ENCODE measurements at regions not wholly inside any gene's neighbourhood (a gene's known extent, or its start where the extent isn't known, plus 50 kb on each side); places are given as distances from the start of the nearest gene placed in this dataset.

DNA sequence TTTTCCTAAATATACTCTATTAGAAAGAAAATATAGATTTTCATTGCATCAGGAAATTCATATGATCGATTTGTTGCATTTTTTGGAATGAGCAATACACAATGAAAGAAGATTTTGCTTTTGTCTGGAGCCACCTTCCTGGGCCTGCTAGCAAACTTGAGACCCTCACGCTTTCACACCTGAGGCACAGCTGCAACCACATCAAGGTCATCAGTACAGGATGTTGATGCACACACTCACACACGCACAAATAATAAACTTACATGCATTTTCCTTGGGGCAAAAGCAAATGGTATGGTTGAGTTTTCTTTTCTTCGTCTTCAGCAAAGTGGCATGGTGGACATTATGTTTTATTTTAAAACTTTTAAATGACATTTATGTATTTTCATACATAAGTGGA lies 64.8 kb upstream of the SATB1 start:
- Histone ChIP-seq H3K79me2 (ENCODE audit: low read depth) (no peaks in the 10 kb centered on the region), H3K27ac (no peak overlapping the region), H3K9ac (no peak overlapping the region), H3K4me1 (no peaks in the 10 kb centered on the region), H4K20me1 (ENCODE audit: low read depth) (no peaks in the 10 kb centered on the region), H3K36me3 (no peaks in the 10 kb centered on the region), H3K9me3 (ENCODE audit: low read depth) (no peaks in the 10 kb centered on the region), H3K27me3 (no peaks in the 10 kb centered on the region), H2AFZ (replicated peaks) (no peak overlapping the region), H3F3A (ENCODE audit: low read depth) (no peaks in the 10 kb centered on the region), H3K4me3 (no peak overlapping the region), H3K4me2 (no peak overlapping the region)
- H3K27ac Mint-ChIP-seq = no peak overlapping the region
- TF ChIP-seq EZH2 (IDR thresholded peaks at IDR 0.05) = no peak
- TF ChIP-seq, protein P1, sequence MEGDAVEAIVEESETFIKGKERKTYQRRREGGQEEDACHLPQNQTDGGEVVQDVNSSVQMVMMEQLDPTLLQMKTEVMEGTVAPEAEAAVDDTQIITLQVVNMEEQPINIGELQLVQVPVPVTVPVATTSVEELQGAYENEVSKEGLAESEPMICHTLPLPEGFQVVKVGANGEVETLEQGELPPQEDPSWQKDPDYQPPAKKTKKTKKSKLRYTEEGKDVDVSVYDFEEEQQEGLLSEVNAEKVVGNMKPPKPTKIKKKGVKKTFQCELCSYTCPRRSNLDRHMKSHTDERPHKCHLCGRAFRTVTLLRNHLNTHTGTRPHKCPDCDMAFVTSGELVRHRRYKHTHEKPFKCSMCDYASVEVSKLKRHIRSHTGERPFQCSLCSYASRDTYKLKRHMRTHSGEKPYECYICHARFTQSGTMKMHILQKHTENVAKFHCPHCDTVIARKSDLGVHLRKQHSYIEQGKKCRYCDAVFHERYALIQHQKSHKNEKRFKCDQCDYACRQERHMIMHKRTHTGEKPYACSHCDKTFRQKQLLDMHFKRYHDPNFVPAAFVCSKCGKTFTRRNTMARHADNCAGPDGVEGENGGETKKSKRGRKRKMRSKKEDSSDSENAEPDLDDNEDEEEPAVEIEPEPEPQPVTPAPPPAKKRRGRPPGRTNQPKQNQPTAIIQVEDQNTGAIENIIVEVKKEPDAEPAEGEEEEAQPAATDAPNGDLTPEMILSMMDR (IDR thresholded peaks at IDR 0.05) = no peak
- no peak for TF ChIP-seq EZH2phosphoT487 (IDR thresholded peaks at IDR 0.05)
- H3K36me3 Mint-ChIP-seq = no peaks in the 10 kb centered on the region
- H3K9me3 Mint-ChIP-seq = no peaks in the 10 kb centered on the region
- DNase-seq (ENCODE audit: low spot score) = no peak
- no peaks in the 10 kb centered on the region for H3K27me3 Mint-ChIP-seq (ENCODE audit: insufficient read depth, low read depth)
- H3K4me1 Mint-ChIP-seq = no peaks in the 10 kb centered on the region
- no peak overlapping the region for H3K4me3 Mint-ChIP-seq

DNA sequence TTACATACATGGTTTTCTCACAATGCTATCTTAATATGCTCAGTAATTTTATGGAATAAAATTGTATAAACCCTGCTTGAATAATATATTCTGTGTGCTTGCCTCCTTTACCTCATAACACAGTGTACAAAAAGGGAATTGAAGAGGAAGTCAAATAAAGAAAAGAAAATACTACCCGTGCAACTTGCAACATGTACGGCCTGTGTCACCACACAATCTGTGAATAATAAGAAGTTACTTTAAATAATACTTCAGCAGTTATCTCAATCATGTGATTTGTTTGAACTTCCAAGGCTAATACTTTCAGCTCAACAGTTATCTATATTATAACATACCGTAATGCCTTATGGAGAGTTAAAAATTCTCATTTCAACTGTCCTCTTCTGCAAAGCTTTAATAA lies 58.1 kb upstream of the SATB1 start:
- H3K4me3 Mint-ChIP-seq = no peak overlapping the region
- no peaks in the 10 kb centered on the region for H3K4me1 Mint-ChIP-seq
- no peak overlapping the region for H3K4me3 ChIP-seq
- H3K9me3 Mint-ChIP-seq = no peaks in the 10 kb centered on the region
- H3K27me3 Mint-ChIP-seq (ENCODE audit: insufficient read depth, low read depth) = no peaks in the 10 kb centered on the region
- no peaks in the 10 kb centered on the region for H3K27me3 ChIP-seq
- no peaks in the 10 kb centered on the region for H3K36me3 ChIP-seq
- H3K4me2 ChIP-seq = no peak overlapping the region
- TF ChIP-seq EZH2phosphoT487 (IDR thresholded peaks at IDR 0.05) = no peak
- no peak for TF ChIP-seq EZH2 (IDR thresholded peaks at IDR 0.05)
- TF ChIP-seq, protein P1 (IDR thresholded peaks at IDR 0.05) = no peak
- no peak overlapping the region for H3K27ac Mint-ChIP-seq
- H3K79me2 ChIP-seq (ENCODE audit: low read depth) = no peaks in the 10 kb centered on the region
- no peaks in the 10 kb centered on the region for H3K36me3 Mint-ChIP-seq
- no peak overlapping the region for H2AFZ ChIP-seq (replicated peaks)
- no peaks in the 10 kb centered on the region for H3K9me3 ChIP-seq (ENCODE audit: low read depth)
- no peaks in the 10 kb centered on the region for H3K4me1 ChIP-seq
- H4K20me1 ChIP-seq (ENCODE audit: low read depth) = no peaks in the 10 kb centered on the region
- DNase-seq (ENCODE audit: low spot score) = no peak
- H3K27ac ChIP-seq = no peak overlapping the region
- no peak overlapping the region for H3K9ac ChIP-seq
- no peaks in the 10 kb centered on the region for H3F3A ChIP-seq (ENCODE audit: low read depth)

DNA sequence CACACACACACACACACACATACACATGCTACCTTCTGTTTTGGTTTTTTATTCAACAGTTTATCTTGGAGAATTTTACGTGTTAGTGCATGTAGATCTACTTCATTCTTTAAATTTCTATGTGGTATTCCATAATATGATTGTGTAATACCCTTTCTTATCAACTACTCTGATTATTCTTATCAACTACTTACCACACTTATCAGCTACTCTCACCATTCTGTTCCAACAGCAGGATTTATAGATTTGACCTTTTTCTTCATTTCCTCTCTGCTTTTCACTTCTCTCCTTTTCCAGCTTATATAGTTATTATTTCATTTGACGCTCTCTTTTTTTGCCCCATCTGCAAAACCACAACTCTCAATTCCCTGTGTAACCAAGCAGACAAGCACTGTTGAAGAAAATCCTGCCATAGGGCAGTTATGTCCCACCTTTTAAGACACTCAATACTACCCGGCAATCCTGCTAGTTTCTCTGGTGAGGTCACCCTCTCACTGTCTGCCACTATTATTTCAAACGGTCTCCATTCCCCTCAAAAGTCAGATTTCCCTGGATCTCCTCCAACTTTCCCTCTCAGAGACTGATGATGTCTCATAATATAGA lies 56.9 kb upstream of the SATB1 start:
- H3K9me3 Mint-ChIP-seq = no peaks in the 10 kb centered on the region
- no peaks in the 10 kb centered on the region for H3K27me3 ChIP-seq
- H3F3A ChIP-seq (ENCODE audit: low read depth) = no peaks in the 10 kb centered on the region
- TF ChIP-seq EZH2 (IDR thresholded peaks at IDR 0.05) (no peak), EZH2phosphoT487 (IDR thresholded peaks at IDR 0.05) (no peak)
- TF ChIP-seq, protein P1 (IDR thresholded peaks at IDR 0.05) = no peak
- no peak overlapping the region for H2AFZ ChIP-seq (replicated peaks)
- H3K4me2 ChIP-seq = no peak overlapping the region
- no peaks in the 10 kb centered on the region for H3K9me3 ChIP-seq (ENCODE audit: low read depth)
- no peaks in the 10 kb centered on the region for H3K4me1 ChIP-seq
- DNase-seq (ENCODE audit: low spot score) = no peak
- no peaks in the 10 kb centered on the region for H3K36me3 ChIP-seq
- no peaks in the 10 kb centered on the region for H4K20me1 ChIP-seq (ENCODE audit: low read depth)
- no peaks in the 10 kb centered on the region for H3K79me2 ChIP-seq (ENCODE audit: low read depth)
- H3K4me1 Mint-ChIP-seq = no peaks in the 10 kb centered on the region
- H3K27ac ChIP-seq = no peak overlapping the region
- H3K9ac ChIP-seq = no peak overlapping the region
- H3K27ac Mint-ChIP-seq = no peak overlapping the region
- H3K36me3 Mint-ChIP-seq = no peaks in the 10 kb centered on the region
- no peak overlapping the region for H3K4me3 Mint-ChIP-seq
- no peaks in the 10 kb centered on the region for H3K27me3 Mint-ChIP-seq (ENCODE audit: insufficient read depth, low read depth)
- no peak overlapping the region for H3K4me3 ChIP-seq

All from neural progenitor cell (in vitro differentiated cells).